ENCODE measurements at regions not wholly inside any gene's neighbourhood (a gene's known extent, or its start where the extent isn't known, plus 50 kb on each side); places are given as distances from the start of the nearest gene placed in this dataset.

DNA sequence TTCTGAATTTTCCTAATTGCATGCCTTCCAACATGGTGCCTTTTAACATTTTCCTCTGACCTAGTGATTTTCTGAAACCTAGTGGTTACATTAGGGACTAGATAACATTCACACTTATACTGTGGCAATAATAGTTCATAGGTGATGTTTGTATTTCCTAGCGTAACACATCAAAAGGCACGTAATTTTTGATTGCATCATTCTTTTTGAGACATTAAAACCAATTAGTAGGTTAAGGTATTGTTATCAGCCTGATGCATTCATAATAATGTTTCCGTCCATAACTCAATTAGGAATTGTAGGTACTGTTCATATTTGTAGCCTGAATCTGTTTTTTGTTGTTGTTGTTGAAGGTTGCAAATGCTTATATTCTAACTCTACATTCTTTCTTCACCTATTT lies 192.4 kb downstream of the ANXA1 start:
- no peak overlapping the region for H3K4me3 ChIP-seq (ENCODE audit: extremely low read depth, insufficient read depth, low read length, poor library complexity, severe bottlenecking)
- 100% methylated on average over 1 of the region's 3 CpGs; no CpG with 5 or more reads in 1 of the 2 experiments for WGBS, 2 experiments (ENCODE audit: insufficient coverage in 2 of 2)
- H3K36me3 ChIP-seq (ENCODE audit: control insufficient read depth, insufficient read depth, low read length): no peaks in the 10 kb centered on the region
- H3K9me3 ChIP-seq (ENCODE audit: control insufficient read depth, low read length): no peaks in the 10 kb centered on the region
- H3K27ac ChIP-seq (ENCODE audit: low read depth, low read length, severe bottlenecking): no peak overlapping the region
- no peaks in the 10 kb centered on the region for H3K4me1 ChIP-seq (ENCODE audit: control insufficient read depth, insufficient read depth, low read length, poor library complexity, severe bottlenecking)

DNA sequence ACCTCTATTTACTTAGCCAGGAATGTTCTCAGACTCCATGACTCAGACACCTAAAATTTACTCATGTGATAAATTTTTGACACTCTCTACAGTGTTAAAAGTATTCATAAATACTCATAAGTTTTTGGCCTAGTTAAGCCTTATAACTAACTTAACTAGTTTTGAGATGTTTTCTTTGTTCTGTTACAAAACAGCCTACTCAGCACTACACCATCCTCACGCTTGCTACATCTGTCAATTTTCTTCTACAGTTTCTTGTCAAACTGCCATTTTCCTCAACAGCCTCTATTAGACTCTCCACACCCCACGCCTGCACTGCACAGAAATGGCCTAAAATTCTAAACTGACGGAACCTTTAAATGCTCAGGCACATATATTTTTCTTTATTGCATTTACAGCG lies 195.5 kb downstream of the ANXA1 start:
- H3K4me3 ChIP-seq (ENCODE audit: extremely low read depth, insufficient read depth, low read length, poor library complexity, severe bottlenecking): no peak overlapping the region
- no peaks in the 10 kb centered on the region for H3K9me3 ChIP-seq (ENCODE audit: control insufficient read depth, low read length)
- H3K27ac ChIP-seq (ENCODE audit: low read depth, low read length, severe bottlenecking): no peak overlapping the region
- H3K36me3 ChIP-seq (ENCODE audit: control insufficient read depth, insufficient read depth, low read length): no peaks in the 10 kb centered on the region
- 75 to 79% methylated on average over 2 of the region's 4 CpGs for WGBS, 2 experiments (ENCODE audit: insufficient coverage in 2 of 2)
- H3K4me1 ChIP-seq (ENCODE audit: control insufficient read depth, insufficient read depth, low read length, poor library complexity, severe bottlenecking): no peaks in the 10 kb centered on the region

DNA sequence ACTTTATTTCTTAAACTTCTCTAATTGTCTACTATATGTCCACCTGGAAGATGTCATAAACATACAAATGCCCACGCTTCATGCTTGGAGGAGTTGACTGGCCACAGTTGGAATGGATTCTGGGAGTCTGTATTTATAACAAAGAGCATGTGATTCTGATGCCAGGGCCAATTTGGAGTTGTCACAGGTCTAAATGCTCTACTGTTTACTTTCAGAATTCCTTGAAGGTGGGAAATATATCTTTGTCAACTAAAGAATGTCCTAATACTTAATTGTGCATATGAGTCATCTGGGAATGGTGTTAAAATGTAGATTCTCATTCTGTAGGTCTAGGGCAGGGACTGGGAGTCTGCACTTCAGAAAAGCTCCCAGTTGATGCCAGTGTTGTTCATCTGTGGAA lies 196.1 kb downstream of the ANXA1 start:
- H3K4me3 ChIP-seq (ENCODE audit: extremely low read depth, insufficient read depth, low read length, poor library complexity, severe bottlenecking): no peak overlapping the region
- H3K4me1 ChIP-seq (ENCODE audit: control insufficient read depth, insufficient read depth, low read length, poor library complexity, severe bottlenecking): no peaks in the 10 kb centered on the region
- no peaks in the 10 kb centered on the region for H3K36me3 ChIP-seq (ENCODE audit: control insufficient read depth, insufficient read depth, low read length)
- H3K27ac ChIP-seq (ENCODE audit: low read depth, low read length, severe bottlenecking): no peak overlapping the region
- WGBS, 2 experiments (ENCODE audit: insufficient coverage in 2 of 2): 83 to 100% methylated on average over 1 of the region's 1 CpG
- H3K9me3 ChIP-seq (ENCODE audit: control insufficient read depth, low read length): no peaks in the 10 kb centered on the region

DNA sequence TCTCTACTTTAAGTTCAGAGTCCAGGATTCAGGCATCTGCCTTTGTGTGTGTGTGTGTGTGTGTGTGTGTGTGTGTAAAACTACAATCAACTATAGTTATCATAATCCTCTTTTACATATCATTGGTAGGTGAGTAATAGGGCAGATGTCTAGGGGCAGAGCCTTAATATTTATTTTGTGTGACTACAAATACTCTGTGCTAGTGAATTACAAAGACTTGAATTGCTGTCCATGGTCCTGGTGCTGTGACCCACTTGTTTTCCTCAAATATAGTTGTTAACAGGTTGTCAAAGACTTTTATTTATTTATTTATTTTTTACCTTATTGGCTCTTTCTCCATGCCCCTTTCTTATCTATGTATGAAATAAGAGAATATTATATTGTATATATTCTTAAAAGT lies 196.8 kb downstream of the ANXA1 start:
- Histone ChIP-seq H3K4me3 (ENCODE audit: extremely low read depth, insufficient read depth, low read length, poor library complexity, severe bottlenecking) (no peak overlapping the region), H3K4me1 (ENCODE audit: control insufficient read depth, insufficient read depth, low read length, poor library complexity, severe bottlenecking) (no peaks in the 10 kb centered on the region), H3K36me3 (ENCODE audit: control insufficient read depth, insufficient read depth, low read length) (no peaks in the 10 kb centered on the region), H3K9me3 (ENCODE audit: control insufficient read depth, low read length) (no peaks in the 10 kb centered on the region), H3K27ac (ENCODE audit: low read depth, low read length, severe bottlenecking) (no peak overlapping the region)

DNA sequence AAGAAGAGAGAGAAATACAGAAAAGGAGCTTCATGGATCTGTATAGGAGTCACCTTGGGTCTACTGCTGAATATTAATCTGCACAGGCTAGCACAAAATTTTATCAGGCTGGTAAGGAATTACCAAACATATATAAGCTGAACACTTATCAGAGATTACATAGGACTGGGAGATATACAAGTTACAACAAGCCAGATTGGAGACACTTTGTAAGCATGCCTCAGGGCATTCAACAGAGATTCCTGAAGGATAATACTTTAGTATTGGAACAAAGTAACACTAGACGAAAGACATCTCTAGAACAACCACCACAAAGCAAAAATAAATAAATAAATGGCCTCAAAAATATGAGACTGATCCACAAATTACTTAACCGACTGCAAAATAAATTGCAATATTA lies 197.8 kb downstream of the ANXA1 start:
- Histone ChIP-seq H3K27ac (ENCODE audit: low read depth, low read length, severe bottlenecking) (no peak overlapping the region), H3K9me3 (ENCODE audit: control insufficient read depth, low read length) (no peaks in the 10 kb centered on the region), H3K4me1 (ENCODE audit: control insufficient read depth, insufficient read depth, low read length, poor library complexity, severe bottlenecking) (no peaks in the 10 kb centered on the region), H3K4me3 (ENCODE audit: extremely low read depth, insufficient read depth, low read length, poor library complexity, severe bottlenecking) (no peak overlapping the region), H3K36me3 (ENCODE audit: control insufficient read depth, insufficient read depth, low read length) (no peaks in the 10 kb centered on the region)
- WGBS, 2 experiments (ENCODE audit: insufficient coverage in 2 of 2): no CpG with 5 or more reads among the region's 2 CpGs

DNA sequence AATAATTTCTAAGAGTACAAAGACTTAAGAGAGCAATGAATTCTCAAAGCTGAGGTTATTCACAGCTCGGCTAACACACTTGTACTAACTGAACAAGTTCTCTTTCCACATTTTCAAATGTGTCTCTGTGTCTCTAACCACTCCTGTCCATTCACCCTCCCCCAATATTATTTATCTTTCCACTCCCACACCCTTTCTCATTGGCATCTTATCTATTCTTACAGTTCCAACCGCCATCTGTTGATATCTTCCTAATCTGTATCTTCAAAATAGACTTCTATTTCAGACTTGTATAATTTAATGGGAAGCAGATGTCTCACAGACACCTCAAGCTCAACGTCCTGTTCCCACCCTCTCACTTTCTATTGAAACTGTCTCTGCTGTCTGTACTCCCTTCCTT lies 205.9 kb downstream of the ANXA1 start:
- H3K36me3 ChIP-seq (ENCODE audit: control insufficient read depth, insufficient read depth, low read length): no peaks in the 10 kb centered on the region
- H3K4me1 ChIP-seq (ENCODE audit: control insufficient read depth, insufficient read depth, low read length, poor library complexity, severe bottlenecking): no peaks in the 10 kb centered on the region
- 81 to 93% methylated on average over 2 of the region's 3 CpGs for WGBS, 2 experiments (ENCODE audit: insufficient coverage in 2 of 2)
- no peak overlapping the region for H3K27ac ChIP-seq (ENCODE audit: low read depth, low read length, severe bottlenecking)
- no peak overlapping the region for H3K4me3 ChIP-seq (ENCODE audit: extremely low read depth, insufficient read depth, low read length, poor library complexity, severe bottlenecking)
- H3K9me3 ChIP-seq (ENCODE audit: control insufficient read depth, low read length): no peaks in the 10 kb centered on the region

DNA sequence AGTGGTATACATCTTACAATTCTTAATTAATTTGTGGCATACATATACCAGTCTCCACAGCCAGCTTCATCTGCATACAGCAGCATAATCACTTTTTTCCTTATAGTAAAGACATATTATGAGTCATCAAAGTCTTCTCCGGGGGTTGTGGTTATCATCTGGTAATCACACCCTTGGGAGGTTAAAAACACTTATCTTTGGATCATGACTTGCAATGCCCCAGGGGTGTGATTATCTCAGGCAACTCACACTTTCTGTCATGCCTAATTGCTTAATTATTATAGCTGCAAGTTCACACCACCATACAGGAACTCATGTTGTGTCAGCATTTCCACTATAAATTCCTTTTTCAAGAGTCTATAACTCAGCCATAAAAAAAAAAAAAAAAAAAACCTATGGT lies 218.4 kb downstream of the ANXA1 start:
- H3K4me1 ChIP-seq (ENCODE audit: control insufficient read depth, insufficient read depth, low read length, poor library complexity, severe bottlenecking): no peaks in the 10 kb centered on the region
- no peak overlapping the region for H3K4me3 ChIP-seq (ENCODE audit: extremely low read depth, insufficient read depth, low read length, poor library complexity, severe bottlenecking)
- no peak overlapping the region for H3K27ac ChIP-seq (ENCODE audit: low read depth, low read length, severe bottlenecking)
- H3K9me3 ChIP-seq (ENCODE audit: control insufficient read depth, low read length): no peaks in the 10 kb centered on the region
- no peaks in the 10 kb centered on the region for H3K36me3 ChIP-seq (ENCODE audit: control insufficient read depth, insufficient read depth, low read length)
- no CpG with 5 or more reads among the region's 1 CpG for WGBS, 2 experiments (ENCODE audit: insufficient coverage in 2 of 2)

DNA sequence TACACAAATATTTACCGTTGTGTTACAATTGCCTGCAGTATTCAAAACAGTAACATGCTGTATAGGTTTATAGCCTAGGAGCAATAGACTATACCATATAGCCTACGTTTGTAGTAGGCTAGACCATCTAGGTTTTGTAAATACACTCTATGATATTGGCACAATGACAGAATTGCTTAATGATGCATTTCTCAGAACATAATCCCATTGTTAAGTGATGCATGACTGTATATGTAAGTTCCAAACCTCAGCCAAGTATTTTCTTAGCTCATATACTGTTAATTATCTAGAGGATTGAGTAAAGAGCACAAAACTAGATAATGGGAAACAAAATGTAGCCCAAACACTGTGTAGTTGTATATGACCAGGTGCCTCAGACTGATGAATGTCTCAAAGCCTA lies 220.1 kb downstream of the ANXA1 start:
- Histone ChIP-seq H3K4me3 (ENCODE audit: extremely low read depth, insufficient read depth, low read length, poor library complexity, severe bottlenecking) (no peak overlapping the region), H3K9me3 (ENCODE audit: control insufficient read depth, low read length) (no peaks in the 10 kb centered on the region), H3K36me3 (ENCODE audit: control insufficient read depth, insufficient read depth, low read length) (no peaks in the 10 kb centered on the region), H3K27ac (ENCODE audit: low read depth, low read length, severe bottlenecking) (no peak overlapping the region), H3K4me1 (ENCODE audit: control insufficient read depth, insufficient read depth, low read length, poor library complexity, severe bottlenecking) (no peaks in the 10 kb centered on the region)
- no CpG with 5 or more reads among the region's 2 CpGs for WGBS, 2 experiments (ENCODE audit: insufficient coverage in 2 of 2)

DNA sequence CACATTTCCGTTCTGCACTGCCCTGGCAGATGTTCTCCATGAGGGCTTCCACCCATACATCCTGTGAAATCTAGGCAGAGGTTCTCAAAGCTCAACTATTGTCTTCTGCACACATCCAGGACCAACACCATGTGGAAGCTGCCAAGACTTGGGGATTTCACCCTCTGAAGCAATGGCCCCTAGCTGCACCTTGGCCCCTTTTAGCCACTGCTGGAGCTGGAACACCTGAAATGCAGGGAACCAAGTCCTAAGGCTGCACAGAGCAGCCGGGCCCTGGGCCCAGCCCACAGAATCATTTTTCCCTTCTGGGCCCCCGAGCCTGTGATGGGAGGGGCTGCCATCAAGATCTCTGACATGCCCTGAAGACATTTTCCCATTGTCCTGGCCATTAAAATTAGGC lies 228.7 kb downstream of the ANXA1 start:
- Histone ChIP-seq H3K27ac (ENCODE audit: low read depth, low read length, severe bottlenecking) (no peak overlapping the region), H3K4me3 (ENCODE audit: extremely low read depth, insufficient read depth, low read length, poor library complexity, severe bottlenecking) (no peak overlapping the region), H3K36me3 (ENCODE audit: control insufficient read depth, insufficient read depth, low read length) (no peaks in the 10 kb centered on the region), H3K9me3 (ENCODE audit: control insufficient read depth, low read length) (no peaks in the 10 kb centered on the region), H3K4me1 (ENCODE audit: control insufficient read depth, insufficient read depth, low read length, poor library complexity, severe bottlenecking) (no peaks in the 10 kb centered on the region)
- WGBS, 2 experiments (ENCODE audit: insufficient coverage in 2 of 2): 83 to 87% methylated on average over 2 to 3 of the region's 3 CpGs

DNA sequence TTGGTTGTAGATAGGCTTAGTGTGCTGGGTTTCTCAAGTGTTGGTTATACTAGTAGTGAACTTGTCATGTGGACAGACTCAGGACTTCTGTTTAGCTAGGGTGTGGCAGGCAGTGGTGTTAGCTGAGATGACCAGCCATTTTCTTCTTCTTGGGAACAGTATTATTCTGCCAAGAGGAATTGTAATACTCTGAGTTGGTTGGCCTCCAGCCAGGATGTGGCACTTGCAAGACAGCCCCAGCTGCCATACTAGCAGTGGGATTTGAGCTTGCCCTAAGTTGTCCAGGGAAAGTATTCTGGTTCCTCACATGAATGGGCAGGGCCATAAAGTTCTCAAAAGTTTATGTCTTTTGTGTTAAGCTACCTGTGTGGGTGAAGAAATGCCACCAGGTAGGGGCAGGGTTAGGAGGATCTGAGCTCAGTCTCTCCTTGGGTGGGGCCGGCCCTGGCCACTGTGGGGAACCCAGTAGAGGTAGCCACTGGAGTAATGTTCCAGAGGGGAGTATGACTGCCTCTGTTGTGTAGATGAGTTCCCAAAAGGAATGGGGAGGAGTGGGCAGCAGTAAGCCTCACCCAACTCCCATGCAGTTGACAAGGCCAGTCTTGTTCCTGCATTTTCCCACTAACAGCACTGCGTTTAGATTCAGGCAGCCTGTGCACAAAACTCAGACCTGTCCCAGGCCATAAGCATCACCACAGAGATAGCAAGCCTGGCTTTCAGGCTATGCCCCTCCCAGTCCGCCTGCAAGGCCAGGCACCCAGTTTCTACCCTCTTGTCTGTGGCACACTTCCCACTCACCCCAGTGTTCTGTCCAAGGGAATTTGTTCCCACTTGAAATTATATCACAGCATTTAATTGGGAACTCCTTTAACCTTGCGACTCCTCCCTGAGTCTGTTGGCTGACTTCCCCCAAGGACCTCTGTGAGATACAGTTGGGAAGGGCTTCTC lies 250.7 kb downstream of the ANXA1 start:
- Histone ChIP-seq H3K4me1 (ENCODE audit: control insufficient read depth, insufficient read depth, low read length, poor library complexity, severe bottlenecking) (no peaks in the 10 kb centered on the region), H3K36me3 (ENCODE audit: control insufficient read depth, insufficient read depth, low read length) (no peaks in the 10 kb centered on the region), H3K4me3 (ENCODE audit: extremely low read depth, insufficient read depth, low read length, poor library complexity, severe bottlenecking) (no peak overlapping the region), H3K27ac (ENCODE audit: low read depth, low read length, severe bottlenecking) (no peak overlapping the region), H3K9me3 (ENCODE audit: control insufficient read depth, low read length) (no peaks in the 10 kb centered on the region)
- WGBS, 2 experiments (ENCODE audit: insufficient coverage in 2 of 2): 95 to 100% methylated on average over 2 to 4 of the region's 4 CpGs

DNA sequence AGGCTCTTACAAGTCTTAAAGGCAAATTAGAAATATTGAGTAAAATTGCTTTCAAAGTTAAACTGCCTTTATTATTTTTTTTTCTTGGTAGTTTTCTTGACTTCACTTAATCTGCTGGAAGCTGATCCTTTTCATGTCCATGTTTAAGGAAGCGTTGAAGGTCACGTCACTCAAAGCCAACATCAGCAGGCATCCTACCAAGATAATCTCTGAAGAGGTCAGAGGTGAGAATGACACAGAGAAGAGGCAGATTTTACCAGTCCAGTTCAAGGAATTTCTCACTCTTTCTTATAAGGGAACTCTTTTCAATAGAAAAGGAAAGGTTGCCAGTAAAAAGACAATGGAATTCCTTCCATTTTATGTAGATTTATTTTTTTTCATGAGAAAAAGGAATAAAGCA lies 259.8 kb downstream of the ANXA1 start:
- Histone ChIP-seq H3K4me3 (ENCODE audit: extremely low read depth, insufficient read depth, low read length, poor library complexity, severe bottlenecking) (no peak overlapping the region), H3K9me3 (ENCODE audit: control insufficient read depth, low read length) (no peaks in the 10 kb centered on the region), H3K4me1 (ENCODE audit: control insufficient read depth, insufficient read depth, low read length, poor library complexity, severe bottlenecking) (no peaks in the 10 kb centered on the region), H3K36me3 (ENCODE audit: control insufficient read depth, insufficient read depth, low read length) (no peaks in the 10 kb centered on the region), H3K27ac (ENCODE audit: low read depth, low read length, severe bottlenecking) (no peak overlapping the region)
- 58% methylated on average over 2 of the region's 2 CpGs; no CpG with 5 or more reads in 1 of the 2 experiments for WGBS, 2 experiments (ENCODE audit: insufficient coverage in 2 of 2)
